ENCODE measurements at regions not wholly inside any gene's neighbourhood (a gene's known extent, or its start where the extent isn't known, plus 50 kb on each side); places are given as distances from the start of the nearest gene placed in this dataset.

DNA sequence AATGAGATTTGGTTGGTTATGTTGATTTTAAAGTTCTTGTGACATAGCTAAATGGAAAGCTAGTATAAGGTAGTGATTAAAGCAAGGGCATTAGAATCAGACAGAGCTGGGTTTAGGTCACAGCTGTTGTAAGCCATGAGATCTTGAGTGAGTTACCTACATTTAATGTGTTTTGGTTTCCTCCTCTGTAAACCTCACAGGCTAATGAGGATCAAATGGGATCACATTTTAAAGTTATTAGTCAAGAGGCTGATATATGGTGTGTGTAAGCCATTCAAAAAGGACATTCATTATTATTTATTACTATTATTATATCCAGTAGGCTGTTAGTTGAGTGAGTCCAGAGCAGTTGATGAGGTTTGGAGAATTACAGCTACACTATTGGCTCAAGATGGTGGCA, 416.2 kb downstream of the IRS1 start:
- ATAC-seq: no peak
- H3K27me3 Mint-ChIP-seq: no peaks in the 10 kb centered on the region
- no peak overlapping the region for H3K4me3 Mint-ChIP-seq
- H3K36me3 Mint-ChIP-seq: no peaks in the 10 kb centered on the region
- no peaks in the 10 kb centered on the region for H3K9me3 Mint-ChIP-seq
- no peak overlapping the region for H3K27ac Mint-ChIP-seq
- H3K4me1 Mint-ChIP-seq: no peaks in the 10 kb centered on the region

DNA sequence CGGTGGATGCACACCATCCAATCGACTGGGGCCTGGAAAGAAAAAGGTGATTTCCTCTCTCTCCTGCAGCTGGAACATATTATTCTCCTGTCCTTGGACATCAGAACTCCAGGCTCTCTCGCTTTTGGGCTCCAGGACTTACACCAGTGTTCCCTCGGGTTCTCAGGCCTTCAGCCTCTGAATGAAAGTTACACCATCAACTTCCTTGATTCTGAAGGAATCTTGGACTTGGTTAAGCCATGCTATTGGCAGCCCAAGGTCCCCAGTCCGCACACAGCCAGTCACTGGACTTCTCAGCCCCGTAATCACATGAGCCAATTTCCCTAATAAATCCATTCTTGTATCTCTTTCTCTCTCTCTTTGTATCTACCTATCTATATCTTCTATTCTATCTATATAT, 418.9 kb downstream of the IRS1 start:
- no peak overlapping the region for H3K4me3 Mint-ChIP-seq
- H3K27ac Mint-ChIP-seq: no peak overlapping the region
- H3K9me3 Mint-ChIP-seq: no peaks in the 10 kb centered on the region
- no peaks in the 10 kb centered on the region for H3K36me3 Mint-ChIP-seq
- H3K27me3 Mint-ChIP-seq: no peaks in the 10 kb centered on the region
- ATAC-seq: no peak
- H3K4me1 Mint-ChIP-seq: no peaks in the 10 kb centered on the region

DNA sequence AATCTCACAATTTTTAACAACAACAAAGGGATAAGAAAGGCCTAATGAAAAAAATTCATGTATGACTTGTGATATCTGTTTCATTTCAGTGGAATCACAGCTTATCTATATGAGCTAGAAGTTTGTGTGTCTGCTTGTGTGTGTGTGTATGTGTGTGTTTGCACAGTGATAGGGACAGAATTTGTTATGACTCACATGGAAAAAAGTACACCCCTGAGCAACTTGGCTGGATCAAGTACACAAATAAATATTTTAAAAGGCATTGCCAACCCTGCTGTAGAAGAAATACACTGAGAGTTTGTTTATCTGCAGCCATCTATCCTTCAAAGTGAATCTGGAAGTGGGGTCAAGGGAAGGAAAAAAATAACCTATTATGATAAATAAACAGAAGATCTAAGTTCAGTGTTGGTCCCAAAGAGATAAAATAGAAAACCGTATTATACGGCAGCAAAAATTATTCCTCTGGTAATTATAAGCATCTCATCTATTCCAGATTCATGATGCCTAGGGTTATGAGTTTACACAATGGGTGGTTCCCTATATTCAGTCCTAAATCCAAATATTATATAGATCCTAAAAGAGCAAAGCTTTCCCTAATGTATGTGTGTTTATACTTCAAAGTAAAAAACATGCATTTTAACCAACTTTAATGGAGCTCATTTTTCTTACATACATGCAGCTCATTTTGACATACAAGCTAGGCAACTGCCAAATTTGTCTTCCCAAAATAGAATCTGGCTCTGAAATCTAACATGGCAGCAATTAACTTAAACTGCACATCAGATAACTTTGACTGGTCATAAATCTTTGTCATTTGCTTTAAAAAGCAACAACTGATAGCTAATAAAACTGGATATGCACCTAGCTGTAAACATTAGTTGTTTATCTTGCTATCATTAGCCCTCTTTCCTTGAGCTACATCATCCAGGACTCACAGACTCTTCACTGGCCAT, 420.6 kb downstream of the IRS1 start:
- Mint-ChIP-seq H3K27ac (no peak overlapping the region), H3K9me3 (no peaks in the 10 kb centered on the region), H3K36me3 (no peaks in the 10 kb centered on the region), H3K4me3 (no peak overlapping the region), H3K27me3 (no peaks in the 10 kb centered on the region), H3K4me1 (no peaks in the 10 kb centered on the region)
- ATAC-seq: no peak

DNA sequence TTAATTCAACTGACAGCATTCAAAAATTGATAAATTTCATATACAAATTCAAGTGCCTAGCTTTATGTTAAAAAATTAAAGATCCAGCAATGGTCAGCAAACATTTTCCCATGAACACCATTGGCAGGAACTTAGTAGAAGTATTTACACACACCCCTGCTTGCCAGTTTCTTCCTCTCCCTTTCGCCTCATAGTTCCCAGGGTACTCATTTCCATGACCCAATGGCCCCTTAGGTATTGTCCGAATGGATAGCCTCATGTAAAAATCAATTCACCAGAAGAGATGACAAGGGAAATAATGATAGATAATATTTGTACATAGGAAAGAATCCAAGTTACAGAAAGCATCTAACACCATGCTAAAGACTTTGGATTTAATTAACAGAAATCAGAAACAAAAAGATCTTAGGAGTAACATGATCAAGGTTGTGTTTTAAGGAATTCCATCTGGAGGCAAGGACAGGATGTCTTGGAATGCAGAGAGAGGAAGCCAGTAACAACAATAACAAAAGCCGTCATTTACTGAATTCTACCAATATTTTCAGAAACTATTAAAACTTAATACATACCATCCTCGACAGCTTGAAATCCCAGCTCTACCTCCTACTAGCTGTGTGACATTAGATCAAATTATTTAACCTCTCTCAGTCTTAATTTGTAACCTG, 423.0 kb downstream of the IRS1 start:
- Mint-ChIP-seq H3K36me3 (no peaks in the 10 kb centered on the region), H3K27ac (no peak overlapping the region)

DNA sequence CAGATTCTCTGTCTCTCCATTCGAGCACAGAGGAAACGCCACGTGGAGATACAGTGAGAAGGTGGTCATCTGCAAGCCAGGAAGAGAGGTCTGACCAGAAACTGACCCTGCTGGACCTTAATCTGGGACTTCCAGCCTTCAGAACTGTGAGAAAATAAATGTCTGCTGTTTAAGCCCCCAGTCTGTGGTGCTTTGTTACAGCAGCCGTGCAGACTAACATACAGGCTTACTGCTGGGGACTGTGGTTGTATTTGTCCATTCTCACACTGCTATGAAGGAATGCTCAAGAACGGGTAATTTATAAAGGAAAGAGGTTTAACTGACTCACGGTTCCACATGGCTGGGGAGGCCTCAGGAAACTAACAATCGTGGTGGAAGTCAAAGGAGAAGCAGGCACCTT, 432.7 kb downstream of the IRS1 start:
- H3K27me3 Mint-ChIP-seq: peaks cover 40% of the 10 kb centered on the region
- H3K4me1 Mint-ChIP-seq: no peaks in the 10 kb centered on the region
- ATAC-seq: no peak

More for the DNA sequence above, 423.0 kb downstream of the IRS1 start:
- no peak for ATAC-seq
- Mint-ChIP-seq H3K4me1 (no peaks in the 10 kb centered on the region), H3K9me3 (no peaks in the 10 kb centered on the region), H3K27me3 (peaks cover 2% of the 10 kb centered on the region), H3K4me3 (no peak overlapping the region)

DNA sequence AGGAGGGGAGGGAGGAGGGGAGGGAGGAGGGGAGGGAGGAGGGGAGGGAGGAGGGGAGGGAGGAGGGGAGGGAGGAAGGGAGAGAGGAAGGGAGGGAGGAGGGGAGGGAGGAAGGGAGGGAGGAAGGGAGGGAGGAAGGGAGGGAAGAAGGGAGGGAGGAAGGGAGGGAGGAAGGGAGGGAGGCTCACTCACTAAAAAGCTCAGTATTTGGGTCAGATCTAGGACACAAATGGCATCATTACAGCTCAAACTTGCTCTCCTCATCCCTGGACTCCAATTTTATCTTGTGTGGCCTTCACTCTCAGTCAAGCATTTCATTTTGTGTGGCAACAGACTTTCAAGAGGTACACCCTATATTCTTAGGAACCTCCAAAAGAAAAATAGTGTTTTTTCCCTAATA, 435.4 kb downstream of the IRS1 start:
- Mint-ChIP-seq H3K27ac (no peak overlapping the region), H3K4me1 (peaks cover 6% of the 10 kb centered on the region), H3K27me3 (peaks cover 31% of the 10 kb centered on the region), H3K9me3 (peaks cover 4% of the 10 kb centered on the region), H3K4me3 (no peak overlapping the region), H3K36me3 (no peaks in the 10 kb centered on the region)
- ATAC-seq: no peak

More for the DNA sequence above, 432.7 kb downstream of the IRS1 start:
- H3K4me3 Mint-ChIP-seq: no peak overlapping the region
- H3K36me3 Mint-ChIP-seq: no peaks in the 10 kb centered on the region
- no peak overlapping the region for H3K27ac Mint-ChIP-seq
- H3K9me3 Mint-ChIP-seq: peaks cover 4% of the 10 kb centered on the region

DNA sequence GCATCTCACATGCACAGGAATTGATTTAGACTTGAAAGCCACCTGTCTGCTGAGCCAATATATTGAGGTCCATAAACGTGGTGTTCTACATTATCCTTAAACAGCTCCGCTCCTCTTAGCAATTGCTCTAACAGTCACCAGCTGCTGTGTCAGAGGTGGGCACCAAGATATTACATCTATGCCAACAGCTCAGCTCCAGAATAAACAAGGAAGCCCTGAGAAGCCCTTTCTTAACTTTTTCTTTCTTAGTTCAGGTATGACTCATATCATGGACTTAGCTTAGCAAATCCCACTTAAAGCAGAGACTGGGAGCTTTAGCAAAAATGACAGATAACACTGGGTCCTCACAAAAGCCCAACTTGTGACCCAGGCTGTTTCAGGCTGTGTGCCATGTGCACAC, 436.6 kb downstream of the IRS1 start:
- no peak overlapping the region for H3K27ac Mint-ChIP-seq
- H3K4me3 Mint-ChIP-seq: no peak overlapping the region
- no peak for ATAC-seq
- H3K4me1 Mint-ChIP-seq: peaks cover 6% of the 10 kb centered on the region
- H3K36me3 Mint-ChIP-seq: no peaks in the 10 kb centered on the region
- peaks cover 4% of the 10 kb centered on the region for H3K9me3 Mint-ChIP-seq
- peaks cover 31% of the 10 kb centered on the region for H3K27me3 Mint-ChIP-seq

DNA sequence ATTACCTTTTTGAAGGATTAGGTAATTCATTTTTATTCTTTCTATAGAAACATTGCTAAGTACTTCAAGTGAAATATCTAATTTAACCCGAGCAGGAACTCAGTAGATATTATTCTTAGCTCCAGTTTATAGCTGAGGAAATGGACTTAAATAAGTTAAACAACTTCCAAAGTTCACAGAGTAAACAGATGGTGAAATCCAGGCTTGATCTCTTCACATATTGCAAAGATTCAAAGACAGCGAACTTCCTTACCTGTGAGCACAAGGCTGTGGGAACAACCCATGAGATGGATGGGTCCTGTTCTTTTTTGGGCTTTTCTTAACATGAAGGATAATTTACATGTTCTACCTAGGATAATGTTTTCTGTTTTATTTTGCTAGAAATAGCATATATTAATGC, 439.0 kb downstream of the IRS1 start:
- Mint-ChIP-seq H3K4me1 (peaks cover 6% of the 10 kb centered on the region), H3K27me3 (peaks cover 25% of the 10 kb centered on the region), H3K4me3 (no peak overlapping the region), H3K27ac (no peak overlapping the region), H3K9me3 (peaks cover 4% of the 10 kb centered on the region), H3K36me3 (no peaks in the 10 kb centered on the region)
- ATAC-seq: no peak

DNA sequence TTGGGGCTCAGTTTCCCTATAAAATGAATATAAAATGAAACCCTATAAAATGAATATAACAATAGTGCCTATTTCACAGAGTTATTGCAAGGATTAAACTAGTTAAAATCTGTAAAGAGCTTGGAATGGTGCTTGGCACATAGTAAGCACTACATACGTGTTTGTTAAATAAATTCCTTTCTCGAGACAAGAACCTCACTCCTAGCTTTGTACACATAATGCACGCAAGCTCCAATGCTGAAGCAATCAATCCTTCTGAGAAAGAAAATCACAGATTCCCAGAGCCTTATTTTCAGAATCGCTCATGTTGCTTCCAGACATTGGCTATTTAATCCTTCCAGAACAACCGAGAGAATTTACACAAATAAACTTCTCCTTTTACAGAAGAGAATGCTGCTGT, 440.9 kb downstream of the IRS1 start:
- Mint-ChIP-seq H3K9me3 (peaks cover 4% of the 10 kb centered on the region), H3K36me3 (no peaks in the 10 kb centered on the region), H3K27me3 (peaks cover 23% of the 10 kb centered on the region), H3K4me1 (peaks cover 6% of the 10 kb centered on the region), H3K4me3 (no peak overlapping the region), H3K27ac (no peak overlapping the region)
- no peak for ATAC-seq

DNA sequence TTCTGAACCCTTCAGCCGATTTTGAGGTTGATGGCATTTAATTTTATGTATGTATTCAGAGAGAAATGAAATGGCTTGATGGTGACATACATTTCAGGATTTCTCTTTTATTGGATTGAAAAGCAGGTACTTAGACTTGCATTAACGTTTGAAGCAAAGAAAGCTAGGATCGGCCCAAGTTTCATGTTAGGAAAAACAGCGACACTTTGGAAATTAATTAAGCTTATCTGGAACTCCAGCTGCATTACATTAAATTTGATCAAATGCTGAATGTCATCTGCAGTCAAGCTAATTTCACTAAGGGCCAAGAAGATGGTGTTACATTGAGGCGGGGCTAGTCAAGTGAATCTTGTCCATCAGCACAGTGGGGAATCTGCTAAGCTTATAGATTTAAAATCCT, 441.8 kb downstream of the IRS1 start:
- Mint-ChIP-seq H3K27ac (no peak overlapping the region), H3K36me3 (no peaks in the 10 kb centered on the region), H3K27me3 (peaks cover 17% of the 10 kb centered on the region), H3K4me1 (peaks cover 6% of the 10 kb centered on the region), H3K9me3 (no peaks in the 10 kb centered on the region), H3K4me3 (no peak overlapping the region)
- ATAC-seq: no peak

DNA sequence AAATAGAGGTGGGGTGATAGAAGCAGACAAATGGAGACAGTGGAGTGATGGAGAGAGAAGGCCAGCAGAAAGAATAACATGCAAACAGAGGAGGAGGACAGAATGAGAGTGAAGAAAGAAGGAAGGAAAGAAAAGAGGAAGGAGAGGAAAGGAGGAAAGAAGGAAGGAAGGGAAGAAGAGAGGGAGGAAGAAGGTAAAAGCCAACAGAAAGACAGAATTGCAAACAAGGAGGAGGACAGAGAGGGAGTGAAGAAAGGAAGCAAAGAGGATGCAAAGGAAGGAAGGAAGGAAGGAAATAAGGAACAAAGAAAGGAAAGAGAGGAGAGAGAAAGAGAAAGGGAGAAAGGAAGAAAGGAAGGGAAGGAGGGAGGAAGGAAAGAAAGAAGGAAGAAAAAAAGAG, 444.0 kb downstream of the IRS1 start:
- H3K4me3 Mint-ChIP-seq: no peak overlapping the region
- H3K27me3 Mint-ChIP-seq: no peaks in the 10 kb centered on the region
- H3K9me3 Mint-ChIP-seq: no peaks in the 10 kb centered on the region
- no peaks in the 10 kb centered on the region for H3K36me3 Mint-ChIP-seq
- ATAC-seq: no peak
- peaks cover 6% of the 10 kb centered on the region for H3K4me1 Mint-ChIP-seq
- no peak overlapping the region for H3K27ac Mint-ChIP-seq

DNA sequence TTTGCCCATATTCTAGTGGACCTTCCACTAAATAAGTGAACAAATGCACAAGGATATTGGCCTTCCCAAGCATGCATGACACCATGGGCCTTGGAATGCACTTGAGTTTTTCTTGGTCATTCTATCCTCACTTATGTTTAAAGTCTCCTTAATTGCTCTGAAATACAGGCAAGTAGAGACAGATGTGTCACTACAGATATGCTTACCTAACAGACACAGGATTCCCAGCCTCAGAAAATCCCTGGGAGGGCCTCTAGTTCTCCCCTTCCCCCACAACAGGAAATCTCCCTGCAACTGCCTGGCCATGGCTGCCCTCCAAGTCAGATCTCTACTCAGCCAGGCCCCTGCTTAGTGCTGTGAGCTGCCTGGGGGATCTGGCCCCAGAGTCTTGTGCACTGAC, 445.2 kb downstream of the IRS1 start:
- no peak for ATAC-seq
- H3K27me3 Mint-ChIP-seq: no peaks in the 10 kb centered on the region
- H3K4me1 Mint-ChIP-seq: peaks cover 2% of the 10 kb centered on the region
- H3K9me3 Mint-ChIP-seq: no peaks in the 10 kb centered on the region
- no peak overlapping the region for H3K27ac Mint-ChIP-seq
- no peaks in the 10 kb centered on the region for H3K36me3 Mint-ChIP-seq
- no peak overlapping the region for H3K4me3 Mint-ChIP-seq

DNA sequence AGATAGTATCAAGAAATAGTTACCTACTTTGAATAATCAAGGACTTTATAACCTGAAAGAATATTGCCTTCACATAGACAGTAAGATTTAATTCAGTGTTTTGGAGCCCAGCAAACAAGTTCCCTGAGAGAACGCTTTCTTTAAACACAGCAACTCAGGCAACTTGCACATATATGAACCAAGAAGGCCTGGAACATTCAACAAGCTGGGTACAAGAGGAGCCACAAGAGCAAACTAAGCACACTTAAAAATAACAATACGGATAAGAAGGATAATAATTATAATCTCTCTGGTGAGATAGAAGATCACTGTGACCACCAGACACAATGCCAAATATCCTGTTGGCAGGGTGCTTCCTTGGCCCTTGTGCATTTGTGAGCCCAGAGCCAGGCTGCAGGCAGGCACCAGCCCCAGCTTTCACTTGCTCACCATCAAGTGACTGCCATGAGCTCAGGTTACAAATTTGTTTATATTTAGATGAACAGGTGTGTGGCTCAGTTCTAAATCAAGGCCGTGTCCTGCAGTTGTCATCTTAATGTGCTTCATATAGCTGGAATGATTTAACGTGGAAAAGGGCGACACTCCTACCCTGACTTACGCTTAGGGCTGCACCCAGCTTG, 446.6 kb downstream of the IRS1 start:
- no peaks in the 10 kb centered on the region for H3K4me1 Mint-ChIP-seq
- H3K36me3 Mint-ChIP-seq: no peaks in the 10 kb centered on the region
- H3K4me3 Mint-ChIP-seq: no peak overlapping the region
- H3K27me3 Mint-ChIP-seq: no peaks in the 10 kb centered on the region
- no peak for ATAC-seq
- no peak overlapping the region for H3K27ac Mint-ChIP-seq
- H3K9me3 Mint-ChIP-seq: no peaks in the 10 kb centered on the region

DNA sequence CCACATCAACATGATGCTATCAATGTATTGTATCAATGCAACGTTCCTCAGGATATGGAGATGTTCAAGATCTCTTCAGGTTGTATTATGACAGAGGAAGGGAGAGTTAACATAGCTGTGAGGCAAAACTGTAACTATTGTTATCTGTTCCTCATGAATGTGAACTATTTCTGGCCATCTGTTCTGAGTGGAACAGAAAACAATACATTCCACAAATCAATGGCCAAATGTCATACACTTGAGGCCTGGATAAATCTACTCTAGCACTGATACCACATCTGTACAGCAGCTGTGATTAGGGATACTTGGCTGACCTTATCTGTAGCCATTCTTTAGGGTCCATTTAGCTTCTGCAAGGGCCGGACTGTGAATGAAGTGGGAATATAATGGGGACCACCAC, 447.9 kb downstream of the IRS1 start:
- no peaks in the 10 kb centered on the region for H3K4me1 Mint-ChIP-seq
- H3K27me3 Mint-ChIP-seq: no peaks in the 10 kb centered on the region
- ATAC-seq: no peak
- H3K36me3 Mint-ChIP-seq: no peaks in the 10 kb centered on the region
- H3K4me3 Mint-ChIP-seq: no peak overlapping the region
- H3K9me3 Mint-ChIP-seq: no peaks in the 10 kb centered on the region
- H3K27ac Mint-ChIP-seq: no peak overlapping the region

DNA sequence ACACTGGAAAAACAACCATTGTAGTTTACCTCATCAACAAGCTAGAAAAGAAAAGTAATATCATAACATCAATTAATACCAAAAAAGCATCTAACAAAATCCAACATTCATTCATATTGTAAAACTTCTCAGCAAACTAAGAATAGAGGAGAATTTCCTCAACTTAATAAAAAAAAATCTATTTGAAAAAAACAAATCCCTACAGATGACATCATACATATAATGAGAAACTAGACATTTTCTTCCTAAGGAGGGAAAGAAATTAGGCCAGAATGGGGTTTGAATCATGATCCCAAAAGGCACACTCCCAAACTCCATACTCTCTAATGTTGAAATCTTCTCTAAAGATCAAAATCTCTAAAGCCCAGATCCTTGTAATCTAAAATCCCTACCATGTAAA, 460.0 kb downstream of the IRS1 start:
- Mint-ChIP-seq H3K27ac (no peak overlapping the region), H3K4me1 (no peaks in the 10 kb centered on the region), H3K9me3 (no peaks in the 10 kb centered on the region), H3K27me3 (no peaks in the 10 kb centered on the region), H3K36me3 (no peaks in the 10 kb centered on the region), H3K4me3 (no peak overlapping the region)
- no peak for ATAC-seq

DNA sequence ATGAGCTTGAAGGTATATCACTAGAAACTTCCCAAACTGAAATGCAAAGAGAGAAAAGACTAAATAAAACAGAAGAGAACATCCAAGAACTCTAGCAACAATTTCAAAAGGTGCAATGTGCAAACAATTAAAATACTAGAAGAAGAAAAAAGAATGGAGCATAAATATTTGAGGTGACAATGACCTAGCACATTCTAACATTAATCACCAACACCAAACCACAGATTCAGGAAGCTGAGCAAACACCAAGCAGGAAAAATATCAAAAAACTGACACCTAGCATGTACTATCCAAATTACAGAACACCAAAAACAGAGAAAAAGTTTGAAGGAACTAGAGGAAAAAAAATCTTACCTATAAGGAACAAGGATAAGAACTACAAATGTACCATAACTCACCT, 460.8 kb downstream of the IRS1 start:
- no peak for ATAC-seq
- Mint-ChIP-seq H3K4me3 (no peak overlapping the region), H3K27me3 (no peaks in the 10 kb centered on the region), H3K27ac (no peak overlapping the region), H3K4me1 (no peaks in the 10 kb centered on the region), H3K9me3 (no peaks in the 10 kb centered on the region), H3K36me3 (no peaks in the 10 kb centered on the region)
